Tibial nerve (tissue), 4 donors: ENCODE measurements at regions not wholly inside any gene's neighbourhood (a gene's known extent, or its start where the extent isn't known, plus 50 kb on each side); places are given as distances from the start of the nearest gene placed in this dataset.

ENCODE experiments used
- EP300 ChIP-seq, 2 donors: sonication (generic); formaldehyde crosslinking; IDR thresholded peaks; one replicate each; pipeline ENCODE4 v1.6.1; 2017; ENCODE audit warnings: antibody characterized with exemption in 2 of 2, mild to moderate bottlenecking in 1 of 2
- POLR2A ChIP-seq, 2 donors: fragments of 450-650 bp; IDR thresholded peaks; one replicate each; pipeline ENCODE4 v1.6.1; 2017; ENCODE audit warnings: antibody characterized with exemption in 2 of 2, mild to moderate bottlenecking in 2 of 2, moderate library complexity in 2 of 2
- TF ChIP-seq, protein P1 (sequence below), 5 experiments: fragments of 200-600 bp in 3 of 5; fragments of 450-650 bp in 2 of 5; sonication (generic) in 3 of 5; IDR thresholded peaks; one replicate each; pipeline ENCODE4 v1.5.1; 2016 to 2019; ENCODE audit warnings: antibody characterized with exemption in 5 of 5, mild to moderate bottlenecking in 3 of 5, moderate library complexity in 2 of 5

DNA sequence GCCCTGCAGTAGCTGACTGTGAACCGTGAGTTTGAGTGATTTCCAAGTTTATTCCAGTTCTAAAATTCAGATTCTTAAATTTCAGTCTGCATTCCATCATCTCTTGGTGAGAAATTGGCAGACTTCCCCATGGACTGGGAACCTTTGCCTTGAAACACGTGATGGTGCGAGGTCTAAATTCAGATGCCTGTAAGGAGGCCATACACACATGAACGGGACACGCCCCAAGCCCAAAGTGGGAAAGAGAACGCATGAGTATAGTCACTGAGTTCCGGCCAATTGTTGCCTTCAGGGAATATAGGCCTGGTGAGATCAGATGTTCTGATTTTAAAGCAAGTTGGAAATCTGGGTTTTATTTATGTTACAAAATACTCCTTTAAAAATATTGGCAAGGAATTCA is 1084.4 kb upstream of the WWC1 start:
- TF ChIP-seq, protein P1, sequence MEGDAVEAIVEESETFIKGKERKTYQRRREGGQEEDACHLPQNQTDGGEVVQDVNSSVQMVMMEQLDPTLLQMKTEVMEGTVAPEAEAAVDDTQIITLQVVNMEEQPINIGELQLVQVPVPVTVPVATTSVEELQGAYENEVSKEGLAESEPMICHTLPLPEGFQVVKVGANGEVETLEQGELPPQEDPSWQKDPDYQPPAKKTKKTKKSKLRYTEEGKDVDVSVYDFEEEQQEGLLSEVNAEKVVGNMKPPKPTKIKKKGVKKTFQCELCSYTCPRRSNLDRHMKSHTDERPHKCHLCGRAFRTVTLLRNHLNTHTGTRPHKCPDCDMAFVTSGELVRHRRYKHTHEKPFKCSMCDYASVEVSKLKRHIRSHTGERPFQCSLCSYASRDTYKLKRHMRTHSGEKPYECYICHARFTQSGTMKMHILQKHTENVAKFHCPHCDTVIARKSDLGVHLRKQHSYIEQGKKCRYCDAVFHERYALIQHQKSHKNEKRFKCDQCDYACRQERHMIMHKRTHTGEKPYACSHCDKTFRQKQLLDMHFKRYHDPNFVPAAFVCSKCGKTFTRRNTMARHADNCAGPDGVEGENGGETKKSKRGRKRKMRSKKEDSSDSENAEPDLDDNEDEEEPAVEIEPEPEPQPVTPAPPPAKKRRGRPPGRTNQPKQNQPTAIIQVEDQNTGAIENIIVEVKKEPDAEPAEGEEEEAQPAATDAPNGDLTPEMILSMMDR (IDR thresholded peaks at IDR 0.05), result no peak
- TF ChIP-seq EP300 (IDR thresholded peaks at IDR 0.05) (no peak), POLR2A (IDR thresholded peaks at IDR 0.05) (no peak)
